ENCODE measurements at regions not wholly inside any gene's neighbourhood (a gene's known extent, or its start where the extent isn't known, plus 50 kb on each side); places are given as distances from the start of the nearest gene placed in this dataset.

DNA sequence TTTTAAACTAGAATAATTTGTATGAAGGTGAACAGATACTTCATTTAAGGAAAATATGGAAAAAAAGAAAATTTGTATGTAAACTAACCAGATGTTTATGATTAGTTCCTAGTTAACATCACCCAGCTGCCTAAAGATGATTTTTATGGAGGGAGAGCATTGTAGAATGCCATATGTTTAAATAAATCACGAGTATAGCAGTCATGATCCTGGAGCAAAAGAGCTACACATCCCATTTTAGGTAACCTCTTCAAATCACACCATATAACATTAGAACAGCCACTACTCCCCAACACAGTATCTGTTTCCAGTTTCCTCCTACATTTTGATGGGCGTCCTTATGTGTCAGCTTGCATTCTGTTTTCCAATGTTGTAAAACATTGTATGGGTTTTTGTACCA lies 571.9 kb upstream of the FAM241A start:
- no peak for TF ChIP-seq SUZ12 (IDR thresholded peaks at IDR 0.05; ENCODE audit: extremely low read depth, insufficient read depth, insufficient read length)
- TF ChIP-seq YY1 (IDR thresholded peaks at IDR 0.05; ENCODE audit: insufficient read depth, insufficient read length) = no peak
- TF ChIP-seq ZNF274 (IDR thresholded peaks at IDR 0.05; ENCODE audit: low read depth, low read length) = no peak
- H3K9ac ChIP-seq (ENCODE audit: insufficient read length, low read depth) = no peak overlapping the region
- H3K36me3 ChIP-seq (ENCODE audit: insufficient read depth, insufficient read length, low read length) = no peaks in the 10 kb centered on the region
- no peaks in the 10 kb centered on the region for H3K27me3 ChIP-seq (ENCODE audit: insufficient read depth, insufficient read length)
- no peak for DNase-seq (ENCODE audit: low read depth, low spot score)
- H3K9me3 ChIP-seq (ENCODE audit: insufficient read depth, low read length) = no peaks in the 10 kb centered on the region
- no peak overlapping the region for H3K4me3 ChIP-seq (ENCODE audit: insufficient read length, low read depth)
- H3K4me1 ChIP-seq (ENCODE audit: insufficient read depth, insufficient read length) = no peaks in the 10 kb centered on the region

DNA sequence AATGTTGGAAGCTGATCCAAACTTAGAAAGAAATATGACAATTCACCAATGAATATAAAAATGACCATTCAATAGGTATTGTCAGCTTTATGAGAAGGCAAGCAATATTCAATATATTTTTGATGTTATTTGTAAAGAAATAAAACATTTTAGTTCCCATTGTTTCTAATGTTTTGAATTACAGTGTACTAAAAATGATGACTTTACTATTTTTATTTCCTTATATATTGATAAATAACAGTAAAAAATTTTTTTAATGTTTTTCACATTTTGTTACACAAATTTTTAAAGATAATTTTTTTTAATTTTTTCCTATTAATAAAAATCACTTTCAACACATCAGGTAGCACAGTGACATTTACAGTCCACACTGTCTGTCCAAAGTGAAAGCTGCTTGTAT lies 565.5 kb upstream of the FAM241A start:
- no peaks in the 10 kb centered on the region for H3K27me3 ChIP-seq (ENCODE audit: insufficient read depth, insufficient read length)
- H3K4me1 ChIP-seq (ENCODE audit: insufficient read depth, insufficient read length) = no peaks in the 10 kb centered on the region
- TF ChIP-seq YY1 (IDR thresholded peaks at IDR 0.05; ENCODE audit: insufficient read depth, insufficient read length) (no peak), SUZ12 (IDR thresholded peaks at IDR 0.05; ENCODE audit: extremely low read depth, insufficient read depth, insufficient read length) (no peak), ZNF274 (IDR thresholded peaks at IDR 0.05; ENCODE audit: low read depth, low read length) (no peak)

DNA sequence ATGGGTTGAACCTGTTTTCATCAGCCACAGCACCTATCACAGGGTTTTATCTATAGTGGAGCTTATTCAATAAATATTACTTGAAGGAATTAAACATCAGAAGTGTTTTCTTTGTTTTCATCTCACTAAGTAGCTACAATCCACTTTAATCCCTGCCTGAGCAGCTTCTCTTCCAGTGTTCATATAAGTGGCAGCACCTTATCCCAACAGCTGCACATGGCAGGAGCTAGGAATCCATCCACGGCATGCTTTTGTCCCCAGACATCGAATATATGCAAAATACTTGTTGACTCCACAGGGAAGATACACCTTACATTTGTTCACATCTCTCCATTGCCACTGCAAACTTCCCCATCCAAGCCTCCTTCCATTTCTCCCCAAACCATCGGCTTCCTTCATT lies 549.8 kb upstream of the FAM241A start:
- Histone ChIP-seq H3K36me3 (ENCODE audit: insufficient read depth, insufficient read length, low read length) (no peaks in the 10 kb centered on the region), H3K9me3 (ENCODE audit: insufficient read depth, low read length) (no peaks in the 10 kb centered on the region), H3K4me1 (ENCODE audit: insufficient read depth, insufficient read length) (no peaks in the 10 kb centered on the region), H3K27me3 (ENCODE audit: insufficient read depth, insufficient read length) (no peaks in the 10 kb centered on the region), H3K9ac (ENCODE audit: insufficient read length, low read depth) (no peak overlapping the region), H3K4me3 (ENCODE audit: insufficient read length, low read depth) (no peak overlapping the region)
- no peak for DNase-seq (ENCODE audit: low read depth, low spot score)
- TF ChIP-seq YY1 (IDR thresholded peaks at IDR 0.05; ENCODE audit: insufficient read depth, insufficient read length) = no peak
- TF ChIP-seq SUZ12 (IDR thresholded peaks at IDR 0.05; ENCODE audit: extremely low read depth, insufficient read depth, insufficient read length) = no peak
- no peak for TF ChIP-seq ZNF274 (IDR thresholded peaks at IDR 0.05; ENCODE audit: low read depth, low read length)

More for the DNA sequence above, 565.5 kb upstream of the FAM241A start:
- Histone ChIP-seq H3K36me3 (ENCODE audit: insufficient read depth, insufficient read length, low read length) (no peaks in the 10 kb centered on the region), H3K9me3 (ENCODE audit: insufficient read depth, low read length) (peaks cover 10% of the 10 kb centered on the region; the same call in 1 of the 2 replicates), H3K9ac (ENCODE audit: insufficient read length, low read depth) (no peak overlapping the region), H3K4me3 (ENCODE audit: insufficient read length, low read depth) (no peak overlapping the region)
- no peak for DNase-seq (ENCODE audit: low read depth, low spot score)

DNA sequence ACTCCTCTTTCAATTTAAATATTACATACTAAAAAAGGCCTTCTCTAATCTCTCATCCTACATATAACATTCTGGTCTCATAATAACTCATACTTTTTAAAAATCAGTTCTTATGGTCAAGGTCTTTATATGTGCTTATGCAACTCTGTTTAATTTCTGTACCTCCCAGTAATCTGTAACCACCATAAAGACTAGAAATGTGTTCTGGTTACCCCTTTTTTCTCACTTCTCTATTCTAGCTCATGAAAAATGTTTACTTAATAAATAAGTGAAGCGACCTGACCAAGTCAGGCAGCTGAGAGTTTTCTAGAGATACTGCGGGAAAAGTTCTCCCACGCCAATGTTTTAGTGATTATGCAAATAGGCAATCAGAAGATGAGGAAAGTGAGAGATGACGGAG lies 548.8 kb upstream of the FAM241A start:
- no peak for DNase-seq (ENCODE audit: low read depth, low spot score)
- no peaks in the 10 kb centered on the region for H3K36me3 ChIP-seq (ENCODE audit: insufficient read depth, insufficient read length, low read length)
- no peak overlapping the region for H3K4me3 ChIP-seq (ENCODE audit: insufficient read length, low read depth)
- H3K27me3 ChIP-seq (ENCODE audit: insufficient read depth, insufficient read length) = no peaks in the 10 kb centered on the region
- no peaks in the 10 kb centered on the region for H3K9me3 ChIP-seq (ENCODE audit: insufficient read depth, low read length)
- no peaks in the 10 kb centered on the region for H3K4me1 ChIP-seq (ENCODE audit: insufficient read depth, insufficient read length)
- no peak for TF ChIP-seq YY1 (IDR thresholded peaks at IDR 0.05; ENCODE audit: insufficient read depth, insufficient read length)
- TF ChIP-seq ZNF274 (IDR thresholded peaks at IDR 0.05; ENCODE audit: low read depth, low read length) = no peak
- no peak for TF ChIP-seq SUZ12 (IDR thresholded peaks at IDR 0.05; ENCODE audit: extremely low read depth, insufficient read depth, insufficient read length)
- no peak overlapping the region for H3K9ac ChIP-seq (ENCODE audit: insufficient read length, low read depth)

DNA sequence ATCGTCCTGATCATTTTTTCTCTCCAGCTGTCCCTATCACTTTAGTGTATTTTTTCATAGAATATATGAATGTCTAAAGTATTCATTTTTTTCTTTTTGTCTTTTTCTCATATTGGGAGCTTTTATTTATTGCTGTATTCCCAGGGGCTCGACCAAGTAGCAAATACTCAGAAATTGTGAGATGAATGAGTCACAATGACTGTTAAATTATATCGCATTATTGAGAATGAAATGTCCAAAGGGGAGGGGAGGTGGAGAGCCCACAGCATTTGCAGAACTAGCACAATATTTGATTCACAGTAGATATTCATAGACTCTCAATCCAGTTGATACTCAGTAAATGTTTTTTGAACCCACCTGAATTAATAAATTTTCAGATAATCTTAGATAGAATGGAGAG lies 543.6 kb upstream of the FAM241A start:
- no peak for DNase-seq (ENCODE audit: low read depth, low spot score)

DNA sequence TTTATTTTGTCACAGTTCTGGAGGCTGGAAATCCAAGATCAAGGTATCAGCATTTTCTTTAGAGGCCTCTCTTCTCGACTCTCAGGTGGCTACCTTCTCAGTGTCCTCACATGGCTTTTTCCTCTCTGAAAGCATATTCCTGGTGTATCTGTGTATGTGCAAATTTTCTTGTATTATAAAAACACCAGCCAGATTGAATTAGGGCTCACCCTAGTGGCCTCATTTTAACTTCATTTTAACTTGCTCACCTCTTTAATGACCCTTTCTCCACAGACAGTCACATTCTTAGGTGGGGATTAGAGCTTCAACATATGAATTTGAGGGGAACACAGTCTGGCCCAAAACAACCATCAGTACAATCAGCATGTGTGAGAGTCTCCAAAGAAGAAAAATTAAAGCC lies 542.4 kb upstream of the FAM241A start:
- H3K27me3 ChIP-seq (ENCODE audit: insufficient read depth, insufficient read length) = no peaks in the 10 kb centered on the region
- H3K4me3 ChIP-seq (ENCODE audit: insufficient read length, low read depth) = no peak overlapping the region
- DNase-seq (ENCODE audit: low read depth, low spot score) = no peak
- no peaks in the 10 kb centered on the region for H3K4me1 ChIP-seq (ENCODE audit: insufficient read depth, insufficient read length)
- no peak overlapping the region for H3K9ac ChIP-seq (ENCODE audit: insufficient read length, low read depth)
- TF ChIP-seq ZNF274 (IDR thresholded peaks at IDR 0.05; ENCODE audit: low read depth, low read length) = no peak
- TF ChIP-seq SUZ12 (IDR thresholded peaks at IDR 0.05; ENCODE audit: extremely low read depth, insufficient read depth, insufficient read length) = no peak
- H3K9me3 ChIP-seq (ENCODE audit: insufficient read depth, low read length) = no peaks in the 10 kb centered on the region
- H3K36me3 ChIP-seq (ENCODE audit: insufficient read depth, insufficient read length, low read length) = no peaks in the 10 kb centered on the region

More for the DNA sequence above, 543.6 kb upstream of the FAM241A start:
- H3K36me3 ChIP-seq (ENCODE audit: insufficient read depth, insufficient read length, low read length) = no peaks in the 10 kb centered on the region
- H3K4me3 ChIP-seq (ENCODE audit: insufficient read length, low read depth) = no peak overlapping the region
- H3K4me1 ChIP-seq (ENCODE audit: insufficient read depth, insufficient read length) = no peaks in the 10 kb centered on the region
- no peak overlapping the region for H3K9ac ChIP-seq (ENCODE audit: insufficient read length, low read depth)
- TF ChIP-seq ZNF274 (IDR thresholded peaks at IDR 0.05; ENCODE audit: low read depth, low read length) = no peak
- TF ChIP-seq YY1 (IDR thresholded peaks at IDR 0.05; ENCODE audit: insufficient read depth, insufficient read length) = no peak
- H3K27me3 ChIP-seq (ENCODE audit: insufficient read depth, insufficient read length) = no peaks in the 10 kb centered on the region
- no peaks in the 10 kb centered on the region for H3K9me3 ChIP-seq (ENCODE audit: insufficient read depth, low read length)

DNA sequence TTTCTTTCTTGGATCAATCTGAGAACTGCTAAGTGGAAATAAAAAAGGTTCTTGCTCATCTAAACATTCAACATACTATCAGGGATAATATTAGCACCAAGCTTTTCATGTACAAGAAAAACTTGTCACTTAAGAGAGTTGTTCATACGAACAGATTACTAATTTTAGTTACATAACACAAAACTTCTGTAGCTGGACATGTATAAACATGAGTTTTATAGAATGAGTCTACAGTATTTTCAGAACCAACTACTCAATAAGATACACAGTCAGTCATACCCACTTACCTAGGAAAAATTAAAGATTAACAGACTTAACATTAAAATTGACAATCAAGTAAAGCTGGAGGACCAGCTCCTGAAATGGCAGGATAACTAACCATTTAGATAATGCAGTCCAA lies 540.1 kb upstream of the FAM241A start:
- Histone ChIP-seq H3K9ac (ENCODE audit: insufficient read length, low read depth) (no peak overlapping the region), H3K36me3 (ENCODE audit: insufficient read depth, insufficient read length, low read length) (no peaks in the 10 kb centered on the region)

DNA sequence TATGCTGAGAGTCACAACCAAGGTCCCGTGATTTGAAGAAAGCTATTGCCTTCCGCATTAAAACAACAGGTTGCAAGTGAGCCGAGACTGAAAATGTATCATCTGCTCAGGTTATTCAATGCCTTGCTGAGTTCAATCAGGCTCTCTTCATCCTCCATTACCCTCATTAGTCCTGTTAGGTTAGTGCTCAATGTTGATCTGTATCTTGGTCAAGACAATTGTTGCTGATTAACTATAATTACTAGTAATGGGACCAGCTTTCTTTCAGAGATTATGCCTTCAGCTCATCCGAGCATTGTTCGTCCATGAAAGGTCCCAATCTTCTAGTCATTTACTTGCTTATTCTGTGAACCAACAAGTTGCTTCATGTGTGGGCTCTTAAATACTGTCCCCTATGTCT lies 534.6 kb upstream of the FAM241A start:
- Histone ChIP-seq H3K36me3 (ENCODE audit: insufficient read depth, insufficient read length, low read length) (no peaks in the 10 kb centered on the region), H3K27me3 (ENCODE audit: insufficient read depth, insufficient read length) (no peaks in the 10 kb centered on the region), H3K4me1 (ENCODE audit: insufficient read depth, insufficient read length) (no peaks in the 10 kb centered on the region), H3K9me3 (ENCODE audit: insufficient read depth, low read length) (no peaks in the 10 kb centered on the region), H3K4me3 (ENCODE audit: insufficient read length, low read depth) (no peak overlapping the region), H3K9ac (ENCODE audit: insufficient read length, low read depth) (no peak overlapping the region)
- no peak for DNase-seq (ENCODE audit: low read depth, low spot score)
- TF ChIP-seq SUZ12 (IDR thresholded peaks at IDR 0.05; ENCODE audit: extremely low read depth, insufficient read depth, insufficient read length) = no peak
- TF ChIP-seq ZNF274 (IDR thresholded peaks at IDR 0.05; ENCODE audit: low read depth, low read length) = no peak
- TF ChIP-seq YY1 (IDR thresholded peaks at IDR 0.05; ENCODE audit: insufficient read depth, insufficient read length) = no peak

More for the DNA sequence above, 540.1 kb upstream of the FAM241A start:
- no peaks in the 10 kb centered on the region for H3K27me3 ChIP-seq (ENCODE audit: insufficient read depth, insufficient read length)
- H3K4me1 ChIP-seq (ENCODE audit: insufficient read depth, insufficient read length) = no peaks in the 10 kb centered on the region
- no peak for DNase-seq (ENCODE audit: low read depth, low spot score)
- H3K4me3 ChIP-seq (ENCODE audit: insufficient read length, low read depth) = no peak overlapping the region
- TF ChIP-seq ZNF274 (IDR thresholded peaks at IDR 0.05; ENCODE audit: low read depth, low read length) = no peak
- TF ChIP-seq YY1 (IDR thresholded peaks at IDR 0.05; ENCODE audit: insufficient read depth, insufficient read length) = no peak
- no peak for TF ChIP-seq SUZ12 (IDR thresholded peaks at IDR 0.05; ENCODE audit: extremely low read depth, insufficient read depth, insufficient read length)
- H3K9me3 ChIP-seq (ENCODE audit: insufficient read depth, low read length) = no peaks in the 10 kb centered on the region

Measured in NT2/D1 (cell line).